DMS114 treated with DMSO at 0.1 percent for 48 hours (cell line): ENCODE measurements at regions not wholly inside any gene's neighbourhood (a gene's known extent, or its start where the extent isn't known, plus 50 kb on each side); places are given as distances from the start of the nearest gene placed in this dataset.

ENCODE experiments used
- DNase-seq: peaks from one replicate; lab custom pipeline; 2025; ENCODE audit not compliant: unreplicated experiment; lab: John Stamatoyannopoulos, UW

DNA sequence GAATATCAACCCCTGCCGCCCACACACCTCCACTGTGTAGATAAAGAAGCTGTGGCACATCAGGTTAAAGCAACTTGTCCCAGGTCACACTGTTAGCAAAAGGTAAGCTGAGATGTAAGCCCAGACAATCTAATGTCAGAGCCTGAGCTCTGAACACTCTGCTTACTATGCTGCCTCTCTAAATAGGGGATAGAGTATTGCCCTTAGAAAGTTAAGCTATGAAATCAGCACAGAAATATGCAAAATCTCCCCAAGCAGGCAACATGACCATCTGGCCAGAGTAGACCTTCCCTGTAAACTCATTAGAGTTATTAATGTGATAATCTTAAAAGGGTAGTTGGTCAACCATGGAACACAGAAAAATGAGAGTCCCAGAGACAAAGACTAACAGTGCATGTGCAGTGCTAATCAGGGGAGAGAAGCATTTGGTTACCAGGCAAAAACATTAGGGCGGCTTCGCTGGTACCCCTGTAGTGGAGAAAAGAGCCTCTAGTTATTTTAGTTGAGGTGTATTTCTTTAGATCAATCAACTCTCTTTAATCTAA lies 171.0 kb downstream of the BTG1 start:
- DNase-seq: no peak

DNA sequence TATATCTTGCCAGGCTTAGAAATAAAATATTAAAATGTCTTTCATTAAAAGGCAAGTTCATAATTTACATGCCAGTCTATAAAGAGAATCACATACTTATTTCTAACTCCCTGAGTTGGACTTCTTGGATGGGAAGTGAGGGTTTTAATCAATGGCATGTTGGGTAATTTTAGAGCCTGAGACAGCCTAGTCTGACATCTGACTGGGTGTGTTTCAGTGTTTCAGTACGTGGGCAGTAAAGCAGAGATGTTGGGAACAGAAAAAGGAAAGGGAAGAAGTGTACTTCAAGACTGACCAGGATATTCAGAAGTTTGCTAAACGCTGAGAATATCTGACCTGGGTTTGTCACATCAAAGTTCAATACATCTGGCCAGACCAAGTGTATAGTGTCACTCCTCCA lies 171.8 kb downstream of the BTG1 start:
- no peak for DNase-seq

DNA sequence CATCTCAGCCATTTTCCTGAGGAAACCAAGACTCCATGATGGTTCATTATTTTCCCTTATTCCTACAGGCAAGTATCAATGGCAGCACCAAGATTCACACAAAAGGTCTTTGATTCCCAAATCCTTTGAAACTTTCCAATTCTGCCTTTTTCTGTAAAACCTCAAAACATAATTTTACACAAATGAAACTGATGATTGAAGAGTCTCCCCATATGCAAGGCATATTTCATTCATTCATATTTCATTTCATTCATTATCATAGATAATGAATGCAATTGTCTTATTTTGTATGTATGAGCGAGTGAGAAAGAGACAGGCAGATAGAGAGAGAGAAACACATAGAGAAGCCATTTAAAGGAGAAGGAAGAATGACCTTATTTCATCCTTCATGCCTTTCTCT lies 172.8 kb downstream of the BTG1 start:
- DNase-seq: no peak

DNA sequence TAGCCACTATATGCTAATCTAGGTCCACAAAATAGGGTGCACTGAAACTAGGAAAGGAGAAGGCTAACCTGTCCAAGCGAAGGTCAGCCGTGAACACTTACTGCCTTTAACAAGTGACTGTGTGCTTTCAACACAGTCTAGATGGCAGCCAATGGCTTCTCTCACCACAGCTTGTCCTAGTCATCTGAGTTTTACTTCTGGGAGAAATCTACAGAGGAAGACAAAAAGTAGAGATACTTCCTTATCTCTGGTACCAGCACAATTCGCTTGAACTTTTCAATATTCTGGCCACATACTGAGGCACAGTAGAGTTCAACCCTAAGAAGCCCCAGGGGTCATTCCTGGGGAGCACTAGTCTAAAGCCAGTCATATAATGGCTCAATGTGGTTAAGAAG lies 176.9 kb downstream of the BTG1 start:
- no peak for DNase-seq

DNA sequence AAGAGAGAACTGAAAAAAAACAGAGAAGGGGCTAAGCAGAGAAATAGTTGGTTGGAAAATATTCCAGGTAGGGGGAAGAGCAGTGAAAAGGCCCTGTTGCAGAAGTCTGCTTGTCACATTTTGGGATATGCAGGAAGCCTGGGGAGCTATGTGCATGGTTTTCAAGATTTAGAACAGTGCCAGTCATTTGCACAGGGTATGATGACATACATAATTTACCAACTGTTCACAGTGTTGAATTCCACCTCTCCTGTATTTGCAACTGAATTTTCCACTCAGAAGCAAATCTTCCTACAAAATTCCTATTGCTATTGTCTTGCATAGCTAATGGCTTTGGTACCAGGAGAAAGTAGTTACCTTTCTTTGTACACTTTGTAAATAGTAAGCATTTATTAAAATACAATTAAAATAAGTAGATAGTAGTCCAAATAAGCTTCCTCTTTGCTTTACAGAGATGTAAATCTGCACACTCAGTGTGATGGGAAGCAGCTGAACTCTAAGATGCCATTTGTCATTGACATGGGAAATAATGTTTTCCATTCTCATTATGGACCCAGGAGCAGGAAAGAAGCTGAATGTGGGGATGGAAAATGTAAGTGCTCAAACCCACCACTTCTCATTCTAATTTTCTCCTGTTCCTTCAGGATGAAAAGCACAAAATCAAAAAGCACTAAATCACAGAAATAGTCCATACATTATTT lies 177.4 kb downstream of the BTG1 start:
- DNase-seq: no peak

DNA sequence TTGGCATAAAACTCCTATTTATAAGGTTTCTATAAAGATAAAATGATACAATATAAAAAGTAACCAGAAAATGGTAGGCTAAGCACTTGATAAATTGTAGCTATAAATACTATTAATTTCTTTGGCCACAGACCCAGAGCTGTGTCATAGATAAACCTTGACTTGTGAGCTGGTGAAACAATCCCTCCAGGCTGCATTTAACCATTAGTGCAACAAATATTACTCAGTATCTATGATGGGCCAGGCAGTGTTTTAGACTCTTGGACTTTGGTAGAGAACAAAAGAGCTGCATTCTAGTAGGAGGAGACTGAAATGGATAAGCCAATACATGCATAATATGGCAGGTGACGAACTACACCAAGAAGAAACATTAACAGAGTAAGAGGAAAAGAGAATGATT lies 178.1 kb downstream of the BTG1 start:
- DNase-seq: no peak

DNA sequence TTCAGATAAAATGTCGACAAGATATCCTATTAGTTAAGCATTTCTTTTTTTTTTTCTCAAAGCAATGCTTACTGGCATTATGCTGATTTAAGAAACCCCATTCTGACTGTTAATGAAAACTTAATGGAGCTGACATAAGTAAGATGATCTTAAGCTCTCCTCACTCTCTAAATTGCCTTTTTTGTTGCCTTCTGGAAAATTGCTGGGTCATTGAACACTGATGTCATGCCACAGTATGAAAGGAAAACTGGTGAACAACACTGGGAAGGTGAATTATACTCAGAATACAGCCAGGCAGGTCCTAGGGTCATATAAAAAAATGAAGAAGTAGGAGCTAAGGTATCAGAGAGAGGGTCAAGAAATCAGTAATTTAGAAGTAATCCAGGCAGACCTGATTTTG lies 179.9 kb downstream of the BTG1 start:
- DNase-seq: no peak

DNA sequence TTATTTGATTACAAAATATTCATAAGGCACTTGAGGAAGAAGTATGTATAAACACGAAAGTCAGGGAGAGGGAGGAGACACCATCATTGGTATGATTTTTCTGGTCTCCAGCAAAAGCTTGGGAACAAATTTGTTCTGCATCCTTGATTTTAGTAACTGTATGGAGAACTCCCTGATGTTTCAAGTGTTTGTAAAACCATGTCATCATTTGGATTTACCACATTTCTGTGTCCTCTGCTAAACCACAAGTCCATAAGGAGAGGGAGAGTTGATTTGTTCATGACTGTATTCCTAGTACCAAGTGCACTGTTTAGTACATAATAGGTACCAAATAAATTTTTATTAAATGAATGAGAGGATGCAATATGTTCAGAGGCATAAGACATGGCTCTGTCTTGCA lies 181.1 kb downstream of the BTG1 start:
- DNase-seq: no peak

DNA sequence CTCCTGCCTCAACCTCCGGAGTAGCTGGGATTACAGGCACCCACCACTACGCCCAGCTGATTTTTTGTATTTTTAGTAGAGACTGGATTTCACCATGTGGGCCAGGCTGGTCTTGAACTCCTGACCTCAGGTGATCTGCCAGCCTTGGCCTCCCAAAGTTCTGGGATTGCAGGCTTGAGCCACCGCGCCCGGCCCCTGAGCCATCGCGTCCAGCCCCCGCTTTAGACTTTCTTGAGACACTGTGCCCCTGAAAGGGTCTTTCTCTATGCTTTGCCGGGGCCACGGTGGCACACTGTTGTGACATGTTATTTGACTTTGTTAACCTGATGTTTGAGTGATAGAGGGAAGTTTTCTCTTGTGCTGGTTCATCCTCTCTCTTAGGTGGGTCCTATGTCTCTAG lies 186.4 kb downstream of the BTG1 start:
- DNase-seq: no peak

DNA sequence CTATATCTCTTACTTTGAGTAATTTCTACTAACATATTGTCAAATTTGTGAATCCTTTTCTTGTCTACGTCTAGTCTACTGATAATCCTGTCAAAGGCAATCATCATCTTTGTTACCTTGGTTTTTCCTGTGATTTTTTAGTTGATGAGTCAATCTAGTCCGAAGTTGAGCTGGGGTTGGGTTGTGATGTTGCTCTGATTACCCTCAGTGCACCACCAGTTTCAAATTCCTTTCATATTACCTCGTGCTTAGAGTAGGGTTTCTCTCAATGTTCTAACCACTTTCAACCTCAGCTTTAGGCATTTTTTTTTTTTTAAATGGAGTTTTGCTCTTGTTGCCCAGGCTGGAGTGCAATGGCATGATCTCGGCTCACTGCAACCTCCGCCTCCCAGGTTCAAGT lies 186.8 kb downstream of the BTG1 start:
- no peak for DNase-seq

DNA sequence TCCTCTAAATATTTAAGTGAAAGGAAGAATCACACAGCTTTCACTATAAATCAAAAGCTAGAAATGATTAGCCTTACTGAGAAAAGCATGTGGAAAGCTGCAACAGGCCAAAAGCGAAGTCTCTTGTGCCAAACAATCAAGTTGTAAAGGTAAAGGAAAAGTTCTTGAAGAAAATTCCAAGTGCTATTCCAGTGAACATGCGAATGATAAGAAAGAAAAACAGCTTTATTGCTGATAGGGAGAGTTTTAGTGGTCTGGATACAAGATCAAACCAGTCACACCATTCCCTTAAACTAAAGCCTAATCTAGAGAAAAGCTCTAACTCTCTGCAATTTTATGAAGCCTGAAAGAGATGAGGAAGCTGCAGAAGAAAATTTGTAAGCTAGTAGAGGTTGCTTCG lies 190.9 kb downstream of the BTG1 start:
- DNase-seq: no peak

DNA sequence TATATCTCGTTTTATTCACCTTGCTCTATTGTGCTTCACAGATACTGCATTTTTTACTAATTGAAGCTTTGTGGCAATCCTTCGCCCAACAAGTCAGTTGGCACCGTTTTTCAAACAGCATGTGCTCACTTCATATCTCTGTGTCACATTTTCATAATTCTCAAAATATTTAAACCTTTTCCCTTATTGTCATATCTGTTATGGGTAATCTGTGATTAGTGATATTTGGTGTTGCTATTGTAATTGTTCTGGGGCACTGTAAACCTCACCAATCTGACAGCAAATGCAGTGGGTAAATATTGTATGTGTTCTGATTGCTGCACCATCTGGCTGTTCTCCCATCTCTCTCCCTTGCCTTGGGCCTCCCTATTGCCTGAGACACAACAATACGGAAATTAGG lies 191.3 kb downstream of the BTG1 start:
- no peak for DNase-seq

DNA sequence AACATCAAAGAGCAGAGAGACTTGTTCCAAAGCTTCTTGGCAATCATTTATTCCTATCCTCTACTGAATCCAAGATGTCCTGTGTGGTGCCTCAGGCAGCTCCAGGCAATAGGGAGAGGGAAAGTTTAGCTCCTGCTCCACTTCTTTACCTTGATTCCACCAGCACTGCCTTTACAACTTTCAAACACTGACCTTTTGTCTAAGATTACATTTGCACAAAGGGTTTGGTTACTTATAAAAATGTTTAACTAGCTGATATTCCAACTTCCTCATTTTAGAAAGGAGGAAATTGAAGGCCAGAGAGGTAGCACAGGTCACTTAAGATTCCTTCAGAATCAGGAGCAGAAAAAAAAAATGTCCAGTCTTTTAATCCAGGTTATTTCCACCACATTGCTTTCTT lies 192.7 kb downstream of the BTG1 start:
- no peak for DNase-seq

DNA sequence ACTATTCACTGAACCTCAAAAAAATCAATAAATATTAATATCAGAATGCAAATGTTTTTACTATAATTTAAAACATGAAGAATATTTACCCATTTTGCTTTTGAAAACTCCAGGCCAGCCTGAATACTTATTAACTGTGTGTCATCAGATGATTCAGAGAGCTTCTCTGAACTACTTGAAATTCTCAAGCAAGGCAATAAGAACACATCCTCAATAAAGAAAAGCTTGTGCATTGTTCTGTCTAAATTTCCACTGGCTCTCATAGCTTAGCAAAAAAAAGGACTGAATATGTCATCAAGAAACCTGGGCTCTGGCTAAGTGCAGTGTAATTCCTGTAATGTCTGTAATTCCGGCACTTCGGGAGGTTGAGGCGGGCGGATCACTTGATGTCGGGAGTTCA lies 194.1 kb downstream of the BTG1 start:
- no peak for DNase-seq

DNA sequence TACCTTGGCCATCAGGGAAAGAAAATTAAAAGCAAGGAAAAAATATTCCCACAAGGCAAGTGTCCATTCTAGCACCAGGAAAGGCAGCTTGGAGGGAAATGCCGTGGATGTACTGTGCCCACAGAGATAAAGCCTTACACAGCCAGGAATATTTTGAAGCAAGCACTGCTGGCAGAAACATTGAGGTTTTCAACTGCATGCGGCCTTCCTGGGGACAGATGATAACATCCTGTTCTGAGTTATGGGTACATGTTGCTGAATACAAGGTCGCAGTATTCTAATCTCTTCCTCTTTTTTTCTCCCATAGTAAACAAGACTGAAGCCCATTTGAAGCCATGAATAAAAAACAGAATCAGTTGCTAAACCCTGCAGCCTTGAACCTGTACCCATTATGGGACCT lies 197.1 kb downstream of the BTG1 start:
- no peak for DNase-seq

DNA sequence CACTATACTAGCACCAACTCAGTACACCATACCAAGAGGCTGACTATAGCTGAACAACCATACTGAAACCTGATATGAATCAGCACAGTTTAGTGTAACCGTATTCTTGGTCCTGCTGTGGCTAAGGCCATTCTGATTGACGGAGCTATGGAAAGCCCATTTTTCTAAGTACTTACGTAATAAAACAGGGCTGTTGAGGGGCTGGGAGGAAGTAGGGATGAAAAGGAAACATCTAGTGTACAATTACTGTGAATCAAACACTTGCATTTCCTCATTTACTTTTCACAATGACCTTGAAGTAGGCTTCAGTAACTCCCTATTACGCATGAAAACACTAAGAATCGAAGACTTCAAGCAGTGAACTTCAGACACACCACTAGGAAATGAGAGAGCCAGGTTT lies 198.2 kb downstream of the BTG1 start:
- no peak for DNase-seq

DNA sequence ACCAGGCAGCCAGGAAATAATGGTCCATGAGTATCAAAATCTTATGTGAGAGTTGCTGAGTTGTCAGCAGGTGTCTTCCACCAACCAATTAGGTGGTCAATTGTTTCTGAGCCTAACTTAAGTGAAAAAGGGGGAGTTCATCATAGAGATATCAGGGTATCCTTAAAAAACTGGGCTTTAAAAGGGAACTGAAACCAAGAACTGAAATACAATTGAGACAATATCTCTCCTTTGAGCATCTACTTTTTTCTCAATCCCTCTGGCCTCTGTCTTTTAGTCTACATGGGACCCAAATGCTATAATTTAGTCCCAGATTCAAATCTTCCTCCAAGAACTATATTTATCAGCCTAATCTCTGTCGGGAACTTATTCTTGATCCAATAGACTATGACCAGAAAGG lies 201.0 kb downstream of the BTG1 start:
- no peak for DNase-seq

DNA sequence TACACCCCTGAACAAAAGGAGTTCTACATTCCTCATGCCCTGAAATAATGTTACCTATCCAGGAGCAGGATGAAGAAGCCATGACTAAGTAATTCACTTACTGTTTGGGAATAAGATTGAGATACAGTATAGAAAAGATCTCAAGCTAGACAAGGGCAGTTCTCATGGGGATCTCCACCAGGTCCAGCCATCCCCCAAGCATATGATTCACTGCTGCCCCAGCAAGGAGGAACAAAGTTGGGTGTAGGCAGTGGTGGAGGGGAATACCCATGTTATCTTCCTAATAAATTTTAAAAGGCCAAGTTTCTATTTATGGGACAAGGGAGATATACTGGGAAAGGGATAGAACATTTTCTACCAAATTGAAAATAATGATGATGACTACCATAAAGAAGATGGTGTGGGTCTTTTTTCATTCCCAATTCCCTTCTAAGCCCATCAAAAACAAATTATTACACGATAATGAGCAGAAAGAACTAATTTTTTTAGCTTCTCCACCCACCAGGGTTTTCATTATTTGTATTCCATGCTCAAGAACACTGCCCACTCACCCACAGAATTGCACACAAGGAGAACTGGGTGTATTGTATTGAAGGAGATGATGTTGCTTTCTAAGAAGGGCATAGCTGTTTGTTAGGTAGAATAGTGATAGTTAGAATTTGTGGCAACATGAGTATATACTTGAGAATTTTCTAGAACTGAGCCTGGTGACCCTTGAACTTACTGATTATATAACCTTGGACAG lies 204.6 kb downstream of the BTG1 start:
- no peak for DNase-seq

DNA sequence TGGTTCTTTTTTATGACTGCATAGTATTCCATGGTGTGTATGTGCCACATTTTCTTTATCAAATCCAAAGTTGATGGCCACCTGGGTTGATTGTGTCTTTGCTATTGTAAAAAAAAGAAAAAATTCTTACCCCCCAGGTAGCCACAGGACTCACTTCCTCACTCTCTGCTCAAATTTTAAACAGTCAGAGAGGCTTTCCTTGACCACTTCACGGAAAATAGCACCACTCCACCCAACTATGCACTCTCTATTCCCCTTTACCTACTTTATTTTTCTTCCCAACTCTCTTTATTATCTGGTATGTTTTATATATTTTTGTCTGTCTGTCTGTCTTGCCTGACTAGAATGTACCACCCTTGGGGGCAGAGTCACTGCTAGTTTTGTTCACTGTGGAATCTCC lies 205.3 kb downstream of the BTG1 start:
- DNase-seq: no peak

DNA sequence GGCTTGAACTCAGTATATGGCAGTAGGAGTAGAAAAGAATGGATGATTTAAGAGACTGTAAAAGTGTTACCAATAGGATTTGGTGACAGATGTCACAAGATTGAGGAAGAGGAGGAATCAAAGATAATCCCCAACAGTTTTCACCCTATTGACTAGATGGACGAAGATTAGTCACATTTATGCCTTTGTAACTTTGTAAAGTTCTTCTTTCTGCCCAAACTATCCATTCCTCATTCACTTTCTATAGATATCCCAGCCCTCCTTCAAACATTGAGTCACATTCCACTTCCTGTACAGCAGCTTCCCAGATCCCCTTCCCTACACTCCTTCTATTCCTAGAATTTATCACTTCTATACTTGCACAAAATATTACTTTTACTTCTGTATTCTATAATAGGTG lies 207.9 kb downstream of the BTG1 start:
- no peak for DNase-seq

DNA sequence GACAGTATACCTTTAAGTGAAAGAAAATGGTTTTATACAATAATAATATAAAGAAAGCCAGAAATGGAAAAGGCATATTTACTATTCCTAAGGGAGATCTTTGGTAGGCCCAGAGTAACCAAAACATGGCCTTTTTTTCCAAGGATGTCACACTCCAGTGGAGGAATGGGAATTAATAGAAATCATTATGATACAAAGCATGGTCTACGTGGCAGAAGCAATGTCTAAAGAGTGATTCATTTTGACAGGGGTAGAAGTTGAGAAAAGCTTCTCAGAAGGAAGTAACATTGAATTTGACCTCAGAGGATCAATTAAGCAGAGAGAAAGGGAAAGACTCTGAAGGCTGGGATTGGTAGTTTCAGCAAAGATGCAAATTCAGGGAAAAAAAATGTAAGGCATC lies 208.6 kb downstream of the BTG1 start:
- no peak for DNase-seq

DNA sequence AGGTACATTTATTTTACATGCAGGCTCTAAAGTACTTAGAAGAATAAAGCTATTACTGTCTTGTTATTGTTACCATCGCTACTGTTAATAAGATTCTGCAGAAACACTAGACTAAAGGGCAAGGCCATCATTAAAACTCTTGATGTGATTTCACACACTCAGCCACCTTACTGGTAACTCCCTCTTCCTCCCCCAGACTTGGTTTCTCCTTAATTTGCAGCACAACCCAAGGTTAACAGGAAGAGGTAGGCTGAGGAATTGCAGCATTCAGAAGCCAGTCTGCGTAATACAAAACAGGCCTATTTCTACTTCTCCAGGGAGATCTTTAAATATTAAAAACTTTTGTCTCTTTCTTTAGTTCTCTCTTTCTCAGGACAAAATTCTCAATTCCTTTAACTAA lies 210.3 kb downstream of the BTG1 start:
- DNase-seq: no peak

DNA sequence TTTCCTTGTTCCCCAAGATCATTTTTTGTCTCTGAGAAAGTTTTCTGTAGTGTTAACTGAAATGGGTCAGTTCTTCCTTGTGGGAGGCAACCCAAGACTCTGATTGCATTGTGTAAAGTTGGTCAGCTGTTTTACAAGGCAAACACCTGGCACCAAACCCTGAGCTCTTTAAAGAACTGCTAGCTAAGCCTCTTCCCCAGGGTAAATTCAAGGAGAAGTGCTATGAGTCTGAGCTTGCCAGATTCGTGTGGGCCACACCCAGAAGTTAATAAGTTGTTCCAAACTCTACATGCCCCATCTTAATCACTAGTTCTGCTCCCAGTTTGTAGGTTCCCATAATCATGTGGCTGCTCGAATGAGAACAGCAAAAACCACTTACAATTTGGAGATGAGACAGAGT lies 214.5 kb downstream of the BTG1 start:
- no peak for DNase-seq
